ENCODE measurements at regions not wholly inside any gene's neighbourhood (a gene's known extent, or its start where the extent isn't known, plus 50 kb on each side); places are given as distances from the start of the nearest gene placed in this dataset.

DNA sequence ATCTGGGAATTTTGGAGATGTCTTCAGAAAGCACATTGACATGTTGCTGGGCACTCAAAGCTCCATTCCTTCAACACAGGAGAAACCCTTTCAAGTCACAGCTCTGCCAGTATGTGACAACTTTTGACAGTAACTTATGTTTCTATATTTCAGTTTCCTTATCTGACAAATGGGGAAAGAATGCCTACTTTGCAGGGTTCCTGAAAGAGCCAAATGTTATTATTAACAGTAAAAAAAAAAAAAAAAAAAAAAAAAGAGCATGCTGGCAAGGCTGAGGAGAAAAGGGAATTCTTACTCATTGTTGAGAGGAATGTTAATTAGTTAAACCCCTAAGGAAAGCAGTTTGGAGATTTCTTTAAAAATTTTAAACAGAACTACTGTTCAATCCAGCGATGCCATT is 272.5 kb upstream of the TGFBR2 start:
- no peak for DNase-seq (ENCODE audit: low spot score)
- Histone ChIP-seq H3K27ac (no peak overlapping the region), H3K9me3 (no peaks in the 10 kb centered on the region), H3K27me3 (replicated peaks; ENCODE audit: insufficient read depth) (no peaks in the 10 kb centered on the region), H3K36me3 (no peaks in the 10 kb centered on the region), H3K4me3 (no peak overlapping the region), H3K4me1 (replicated peaks) (no peaks in the 10 kb centered on the region)
- no peak for TF ChIP-seq POLR2A (IDR thresholded peaks at IDR 0.05)
- TF ChIP-seq, protein P1, sequence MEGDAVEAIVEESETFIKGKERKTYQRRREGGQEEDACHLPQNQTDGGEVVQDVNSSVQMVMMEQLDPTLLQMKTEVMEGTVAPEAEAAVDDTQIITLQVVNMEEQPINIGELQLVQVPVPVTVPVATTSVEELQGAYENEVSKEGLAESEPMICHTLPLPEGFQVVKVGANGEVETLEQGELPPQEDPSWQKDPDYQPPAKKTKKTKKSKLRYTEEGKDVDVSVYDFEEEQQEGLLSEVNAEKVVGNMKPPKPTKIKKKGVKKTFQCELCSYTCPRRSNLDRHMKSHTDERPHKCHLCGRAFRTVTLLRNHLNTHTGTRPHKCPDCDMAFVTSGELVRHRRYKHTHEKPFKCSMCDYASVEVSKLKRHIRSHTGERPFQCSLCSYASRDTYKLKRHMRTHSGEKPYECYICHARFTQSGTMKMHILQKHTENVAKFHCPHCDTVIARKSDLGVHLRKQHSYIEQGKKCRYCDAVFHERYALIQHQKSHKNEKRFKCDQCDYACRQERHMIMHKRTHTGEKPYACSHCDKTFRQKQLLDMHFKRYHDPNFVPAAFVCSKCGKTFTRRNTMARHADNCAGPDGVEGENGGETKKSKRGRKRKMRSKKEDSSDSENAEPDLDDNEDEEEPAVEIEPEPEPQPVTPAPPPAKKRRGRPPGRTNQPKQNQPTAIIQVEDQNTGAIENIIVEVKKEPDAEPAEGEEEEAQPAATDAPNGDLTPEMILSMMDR (IDR thresholded peaks at IDR 0.05), result no peak
- TF ChIP-seq POLR2AphosphoS5 (IDR thresholded peaks at IDR 0.05), result no peak
- 92% methylated on average over 1 of the region's 1 CpG for WGBS
- intact Hi-C loops (cut with DNase I), result no loop called here

GRCh38 chr3:30340500-30340899 is 265.9 kb upstream of the TGFBR2 start:
- no peaks in the 10 kb centered on the region for H3K36me3 ChIP-seq
- WGBS, result 79% methylated on average over 2 of the region's 2 CpGs
- no peak overlapping the region for H3K4me3 ChIP-seq
- no peaks in the 10 kb centered on the region for H3K9me3 ChIP-seq
- DNase-seq (ENCODE audit: low spot score), result no peak
- H3K27ac ChIP-seq, result no peak overlapping the region
- H3K4me1 ChIP-seq (replicated peaks), result no peaks in the 10 kb centered on the region
- intact Hi-C loops (cut with DNase I), result no loop called here
- no peak for TF ChIP-seq POLR2AphosphoS5 (IDR thresholded peaks at IDR 0.05)
- TF ChIP-seq, protein P1 (IDR thresholded peaks at IDR 0.05), result no peak
- no peak for TF ChIP-seq POLR2A (IDR thresholded peaks at IDR 0.05)
- H3K27me3 ChIP-seq (replicated peaks; ENCODE audit: insufficient read depth), result no peaks in the 10 kb centered on the region

DNA sequence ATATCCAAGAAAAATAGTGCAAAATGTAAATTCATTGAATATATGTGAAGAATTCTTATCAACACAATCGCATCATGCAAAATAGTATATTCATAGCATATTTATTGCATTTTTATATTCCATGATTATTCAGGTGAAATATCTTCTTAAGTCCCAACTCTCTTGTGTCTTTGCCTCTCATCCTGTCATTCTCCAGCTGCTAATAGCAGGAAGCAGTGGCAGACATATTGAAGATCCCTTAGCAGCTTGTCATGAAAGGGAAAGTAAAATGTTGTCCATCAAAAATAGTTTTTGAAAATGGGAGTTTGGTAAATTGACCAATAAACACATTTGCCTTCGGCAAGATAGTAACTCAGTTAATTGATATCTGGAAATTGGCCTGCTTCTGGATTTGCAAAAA is 265.3 kb upstream of the TGFBR2 start:
- intact Hi-C loops (cut with DNase I), result no loop called here
- no peaks in the 10 kb centered on the region for H3K27me3 ChIP-seq (replicated peaks; ENCODE audit: insufficient read depth)
- H3K4me1 ChIP-seq (replicated peaks), result no peaks in the 10 kb centered on the region
- no peak overlapping the region for H3K27ac ChIP-seq
- H3K36me3 ChIP-seq, result no peaks in the 10 kb centered on the region
- TF ChIP-seq, protein P1 (IDR thresholded peaks at IDR 0.05), result no peak
- no peak for TF ChIP-seq POLR2A (IDR thresholded peaks at IDR 0.05)
- no peak for TF ChIP-seq POLR2AphosphoS5 (IDR thresholded peaks at IDR 0.05)
- no peaks in the 10 kb centered on the region for H3K9me3 ChIP-seq
- DNase-seq (ENCODE audit: low spot score), result no peak
- WGBS, result 72% methylated on average over 2 of the region's 2 CpGs
- H3K4me3 ChIP-seq, result no peak overlapping the region

- Histone ChIP-seq H3K4me1 (replicated peaks) (no peaks in the 10 kb centered on the region), H3K27me3 (replicated peaks; ENCODE audit: insufficient read depth) (no peaks in the 10 kb centered on the region), H3K4me3 (no peak overlapping the region), H3K9me3 (no peaks in the 10 kb centered on the region), H3K36me3 (no peaks in the 10 kb centered on the region), H3K27ac (no peak overlapping the region)
- DNase-seq (ENCODE audit: low spot score), result no peak
- TF ChIP-seq POLR2A (IDR thresholded peaks at IDR 0.05) (no peak), POLR2AphosphoS5 (IDR thresholded peaks at IDR 0.05) (no peak)
- TF ChIP-seq, protein P1 (IDR thresholded peaks at IDR 0.05), result no peak
- 56% methylated on average over 1 of the region's 1 CpG for WGBS
- intact Hi-C loops (cut with DNase I), result no loop called here
Observed at GRCh38 chr3:30341851-30342250, 264.6 kb upstream of the TGFBR2 start.

- H3K4me3 ChIP-seq, result no peak overlapping the region
- WGBS, result 55% methylated on average over 6 of the region's 6 CpGs
- intact Hi-C loops (cut with DNase I), result no loop called here
- H3K9me3 ChIP-seq, result no peaks in the 10 kb centered on the region
- H3K27me3 ChIP-seq (replicated peaks; ENCODE audit: insufficient read depth), result no peaks in the 10 kb centered on the region
- H3K27ac ChIP-seq, result no peak overlapping the region
- H3K36me3 ChIP-seq, result no peaks in the 10 kb centered on the region
- DNase-seq (ENCODE audit: low spot score), result peak; percentile 64
- no peaks in the 10 kb centered on the region for H3K4me1 ChIP-seq (replicated peaks)
- TF ChIP-seq, protein P1 (IDR thresholded peaks at IDR 0.05), result no peak
- TF ChIP-seq POLR2AphosphoS5 (IDR thresholded peaks at IDR 0.05), result peak; percentile 81
- TF ChIP-seq POLR2A (IDR thresholded peaks at IDR 0.05), result no peak
Observed at GRCh38 chr3:30342318-30343060, 263.9 kb upstream of the TGFBR2 start.
